H1 (cell line): ENCODE measurements at regions not wholly inside any gene's neighbourhood (a gene's known extent, or its start where the extent isn't known, plus 50 kb on each side); places are given as distances from the start of the nearest gene placed in this dataset.

ENCODE experiments used
- CTCF ChIA-PET: fragments of 300-600 bp; sonication (Branson Sonifier 250); formaldehyde crosslinking; loops from one replicate; lab custom pipeline; 2021; ENCODE audit not compliant: partially characterized antibody; lab: Charles Lee
- POLR2A ChIA-PET: fragments of 300-600 bp; sonication (Branson Sonifier 250); formaldehyde crosslinking; loops from one replicate; lab custom pipeline; 2021; ENCODE audit warnings: inconsistent platforms; ENCODE audit not compliant: partially characterized antibody; lab: Charles Lee
- DNase-seq, 2 experiments: peaks; one replicate each; pipeline versions ENCODE4 v3.0.0 to v3.0.0-alpha.2; 2010 to 2022; ENCODE audit warnings: low spot score in 2 of 2, low read depth in 1 of 2, mixed read lengths in 1 of 2
- FAIRE-seq: peaks from 2 replicates; lab custom pipeline; 2011; peaks lifted over from hg19 to GRCh38; lab: Jason Lieb, UNC
- H2AFZ ChIP-seq: 2 replicates; pipeline ENCODE4 v1.8.1; 2012; ENCODE audit warnings: low read length, inconsistent platforms
- H2AK5ac ChIP-seq: 2 replicates; pipeline ENCODE4 v1.6.1; 2013; ENCODE audit warnings: low read depth, low read length
- H2BK120ac ChIP-seq: replicated peaks from 2 replicates; pipeline ENCODE3; 2013; ENCODE audit warnings: low read depth, low read length, inconsistent platforms
- H2BK12ac ChIP-seq: 2 replicates; pipeline ENCODE4 v1.6.1; 2013; ENCODE audit warnings: low read depth, low read length
- H2BK15ac ChIP-seq: 2 replicates; pipeline ENCODE4 v1.6.1; 2013; ENCODE audit warnings: low read length
- H2BK20ac ChIP-seq: 2 replicates; pipeline ENCODE4 v1.6.1; 2013; ENCODE audit warnings: low read length
- H2BK5ac ChIP-seq: 2 replicates; pipeline ENCODE4 v1.6.1; 2013; ENCODE audit warnings: low read depth, low read length
- H3K14ac ChIP-seq: 2 replicates; pipeline ENCODE4 v1.6.1; 2013; ENCODE audit warnings: inconsistent platforms; ENCODE audit not compliant: insufficient read length
- H3K18ac ChIP-seq: 2 replicates; pipeline ENCODE4 v1.6.1; 2013; ENCODE audit warnings: low read length; ENCODE audit errors: extremely low read depth
- H3K23ac ChIP-seq: 2 replicates; pipeline ENCODE4 v1.6.1; 2013; ENCODE audit warnings: inconsistent platforms; ENCODE audit not compliant: insufficient read length
- H3K23me2 ChIP-seq: 2 replicates; pipeline ENCODE4 v1.6.1; 2013; ENCODE audit warnings: low read depth, low read length
- H3K27ac ChIP-seq: 2 replicates; pipeline ENCODE4 v1.6.1; 2011; ENCODE audit warnings: low read depth, low read length, inconsistent platforms
- H3K27me3 ChIP-seq, 4 experiments: replicated peaks in 1 of 4; 1 replicate in 1 of 4; 2 replicates in 3 of 4; pipeline versions ENCODE4 v1.6.1 to v1.8.1; 2011 to 2013; ENCODE audit warnings: low read length in 3 of 4, mild to moderate bottlenecking in 3 of 4, inconsistent platforms in 2 of 4, mixed read lengths in 2 of 4, moderate library complexity in 1 of 4; ENCODE audit not compliant: control insufficient read depth in 3 of 4, insufficient read depth in 3 of 4; ENCODE audit errors: extremely low read depth in 1 of 4
- H3K36me3 ChIP-seq, 4 experiments: 2 replicates each; pipeline versions ENCODE4 v1.6.1 to v1.8.1; 2011 to 2013; ENCODE audit warnings: mild to moderate bottlenecking in 4 of 4, low read length in 3 of 4, moderate library complexity in 2 of 4, control low read depth in 1 of 4, inconsistent platforms in 1 of 4; ENCODE audit not compliant: insufficient read depth in 4 of 4, control insufficient read depth in 2 of 4
- H3K4ac ChIP-seq: replicated peaks from 2 replicates; pipeline ENCODE3; 2013; ENCODE audit warnings: low read length, low read depth, mixed read lengths, inconsistent platforms; ENCODE audit not compliant: insufficient read length
- H3K4me1 ChIP-seq, 4 experiments: replicated peaks in 1 of 4; 1 replicate in 1 of 4; 2 replicates in 3 of 4; pipeline versions ENCODE4 v1.6.1 to v1.8.1; 2011 to 2013; ENCODE audit warnings: low read length in 3 of 4, inconsistent platforms in 2 of 4, mixed read lengths in 1 of 4; ENCODE audit not compliant: insufficient read depth in 4 of 4, control insufficient read depth in 3 of 4
- H3K4me2 ChIP-seq, 2 experiments: 2 replicates each; pipeline versions ENCODE4 v1.6.1 to v1.8.1; 2011 to 2013; ENCODE audit warnings: low read depth in 2 of 2, low read length in 2 of 2, control low read depth in 1 of 2, inconsistent platforms in 1 of 2, mild to moderate bottlenecking in 1 of 2; ENCODE audit not compliant: insufficient read depth in 1 of 2
- H3K4me3 ChIP-seq, 4 experiments: fragments of 200-600, 300-600 bp in 1 of 4; sonication (generic), shearing (Covaris generic), sonication (Bioruptor Twin) in 1 of 4; 2 replicates each; pipeline versions ENCODE4 v1.5.1 to v1.8.1; 2011 to 2016; ENCODE audit warnings: low read length in 4 of 4, low read depth in 3 of 4, control low read depth in 2 of 4, inconsistent platforms in 2 of 4, mild to moderate bottlenecking in 2 of 4, mixed read lengths in 1 of 4, moderate library complexity in 1 of 4; ENCODE audit not compliant: insufficient read depth in 2 of 4; ENCODE audit errors: extremely low read depth in 1 of 4
- H3K56ac ChIP-seq: replicated peaks from 2 replicates; pipeline ENCODE3; 2013; ENCODE audit warnings: low read depth, mild to moderate bottlenecking, mixed read lengths, low read length, inconsistent platforms; ENCODE audit not compliant: insufficient read length
- H3K79me1 ChIP-seq: 2 replicates; pipeline ENCODE4 v1.6.1; 2013; ENCODE audit warnings: low read depth, low read length, control low read depth
- H3K79me2 ChIP-seq, 2 experiments: 2 replicates each; pipeline versions ENCODE4 v1.6.1 to v1.8.1; 2012 to 2013; ENCODE audit warnings: low read length in 2 of 2, mild to moderate bottlenecking in 2 of 2, inconsistent platforms in 1 of 2; ENCODE audit not compliant: insufficient read depth in 2 of 2, control insufficient read depth in 1 of 2
- H3K9ac ChIP-seq, 4 experiments: replicated peaks in 1 of 4; 1 replicate in 1 of 4; 2 replicates in 3 of 4; pipeline versions ENCODE4 v1.6.1 to v1.8.1; 2011 to 2013; ENCODE audit warnings: low read depth in 3 of 4, low read length in 3 of 4, control low read depth in 2 of 4, mild to moderate bottlenecking in 2 of 4, moderate library complexity in 2 of 4, inconsistent platforms in 1 of 4; ENCODE audit errors: extremely low read depth in 1 of 4
- H3K9me3 ChIP-seq, 2 experiments: 2 replicates each; pipeline versions ENCODE4 v1.6.1 to v1.8.1; 2012 to 2013; ENCODE audit warnings: mild to moderate bottlenecking in 2 of 2, moderate library complexity in 2 of 2, control low read depth in 1 of 2, inconsistent platforms in 1 of 2, low read depth in 1 of 2, low read length in 1 of 2, mixed read lengths in 1 of 2; ENCODE audit not compliant: insufficient read depth in 2 of 2
- H4K20me1 ChIP-seq, 2 experiments: replicated peaks in 1 of 2; 2 replicates each; pipeline versions ENCODE3 to v1.8.1; 2011 to 2013; ENCODE audit warnings: inconsistent platforms in 2 of 2, low read length in 2 of 2, mild to moderate bottlenecking in 1 of 2; ENCODE audit not compliant: insufficient read depth in 2 of 2, control insufficient read depth in 1 of 2
- H4K5ac ChIP-seq: 2 replicates; pipeline ENCODE4 v1.6.1; 2013; ENCODE audit warnings: low read length, low read depth, mixed read lengths, inconsistent platforms; ENCODE audit not compliant: insufficient read length
- H4K8ac ChIP-seq: 2 replicates; pipeline ENCODE4 v1.8.0; 2013; ENCODE audit warnings: mild to moderate bottlenecking, moderate library complexity, low read length, inconsistent platforms; ENCODE audit not compliant: insufficient read depth; ENCODE audit errors: extremely low read depth
- H4K91ac ChIP-seq: replicated peaks from 2 replicates; pipeline ENCODE3; 2013; ENCODE audit warnings: low read length, mixed read lengths, inconsistent platforms; ENCODE audit not compliant: insufficient read length
- CEBPB ChIP-seq: IDR thresholded peaks from 2 replicates; pipeline ENCODE4 v1.6.1; 2012; ENCODE audit warnings: low read depth, low read length
- CHD2 ChIP-seq: IDR thresholded peaks from 2 replicates; pipeline ENCODE4 v1.6.1; 2012; ENCODE audit warnings: low read length, improper control_type of control experiment
- EZH2 ChIP-seq: fragments of 200-600 bp; sonication (generic); IDR thresholded peaks from 2 replicates; pipeline ENCODE4 v1.7.1; 2012; ENCODE audit warnings: low read depth, mild to moderate bottlenecking, moderate library complexity, low read length, inconsistent platforms; ENCODE audit not compliant: severe bottlenecking
- PHF8 ChIP-seq: fragments of 200-600 bp; sonication (generic); conservative IDR thresholded peaks from 2 replicates; pipeline ENCODE4 v1.7.1; 2012; ENCODE audit warnings: low read depth, mild to moderate bottlenecking, inconsistent platforms, low read length, moderate library complexity
- POLR2A ChIP-seq, 2 experiments: IDR thresholded peaks; 1 replicate in 1 of 2; 2 replicates in 1 of 2; pipeline ENCODE4 v1.6.1; 2011; ENCODE audit warnings: low read depth in 2 of 2, low read length in 2 of 2, mild to moderate bottlenecking in 2 of 2; ENCODE audit errors: control extremely low read depth in 1 of 2
- RXRA ChIP-seq: IDR thresholded peaks from 2 replicates; pipeline ENCODE4 v1.6.1; 2011; ENCODE audit warnings: low read depth, mild to moderate bottlenecking, low read length, moderate library complexity; ENCODE audit not compliant: insufficient read depth
- TAF1 ChIP-seq: IDR thresholded peaks from 2 replicates; pipeline ENCODE4 v1.6.1; 2011; ENCODE audit warnings: mild to moderate bottlenecking, low read depth, low read length
- WGBS, 2 experiments: shearing (Covaris generic) in 1 of 2; methylation state at CpG; one replicate each; pipeline versions ENCODE4 v1.1.6 to v1.1.7; 2013 to 2015; ENCODE audit warnings: low lambda C conversion rate in 2 of 2, mixed read lengths in 2 of 2, inconsistent platforms in 1 of 2, low coverage in 1 of 2, missing lambda C conversion rate in 1 of 2; ENCODE audit not compliant: insufficient replicate concordance in 2 of 2, insufficient coverage in 1 of 2, insufficient read length in 1 of 2; ENCODE audit errors: extremely low coverage in 1 of 2, missing lambda C conversion rate in 1 of 2; 5-methylcytosine and 5-hydroxymethylcytosine counted together

DNA sequence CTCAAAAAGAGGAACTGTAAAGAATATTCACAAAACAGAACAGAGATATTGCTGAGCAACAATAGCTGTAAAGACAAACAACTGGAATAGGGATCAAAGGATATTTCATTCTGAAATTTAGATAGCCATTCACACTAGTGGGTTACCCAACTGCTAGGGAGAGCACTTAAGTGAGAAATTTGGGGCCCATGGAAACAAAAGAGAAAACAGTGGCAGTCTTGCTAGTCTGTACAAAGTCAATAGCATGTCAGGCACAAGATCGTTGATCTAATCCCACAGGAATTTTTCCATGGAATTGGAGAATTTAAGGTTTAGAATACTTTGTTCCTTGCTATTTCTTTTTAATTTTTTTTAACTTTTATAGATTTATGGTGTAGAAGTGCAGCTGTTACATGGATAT, 467.0 kb downstream of the PCDH18 start:
- no peak overlapping the region for H3K27ac ChIP-seq
- H2AK5ac ChIP-seq = no peak overlapping the region

More for the DNA sequence above, 467.0 kb downstream of the PCDH18 start:
- Histone ChIP-seq H3K14ac (no peak overlapping the region), H3K4ac (no peak overlapping the region), H3K4me1 (no peaks in the 10 kb centered on the region), H3K56ac (no peak overlapping the region), H3K4me3 (no peak overlapping the region), H4K5ac (no peak overlapping the region), H3K79me2 (no peaks in the 10 kb centered on the region), H2BK5ac (no peak overlapping the region)
- TF ChIP-seq RXRA (no peak), CEBPB (no peak), PHF8 (no peak), CHD2 (no peak), POLR2A (IDR thresholded peaks at IDR 0.05; ENCODE audit: control extremely low read depth in 1 of 2, low read depth in 2 of 2, low read length in 2 of 2) (no peak), EZH2 (no peak), TAF1 (no peak)
- TF ChIP-seq, all 59 proteins: peak for 0
- Histone ChIP-seq H2BK12ac (no peak overlapping the region), H2BK20ac (no peak overlapping the region), H3K23ac (no peak overlapping the region), H4K20me1 (no peaks in the 10 kb centered on the region), H3K27me3 (no peaks in the 10 kb centered on the region), H4K8ac (no peak overlapping the region), H2BK120ac (no peak overlapping the region), H3K18ac (no peak overlapping the region), H3K4me2 (no peak overlapping the region), H2BK15ac (no peak overlapping the region), H3K23me2 (no peaks in the 10 kb centered on the region; the same call in 1 of the 2 replicates), H3K9ac (no peak overlapping the region), H3K9me3 (no peaks in the 10 kb centered on the region), H3K79me1 (no peaks in the 10 kb centered on the region), H4K91ac (no peak overlapping the region), H2AFZ (no peak overlapping the region), H3K36me3 (no peaks in the 10 kb centered on the region)
- DNase-seq (no peak), FAIRE-seq (no peak)
- ChIA-PET CTCF (no interaction called here), POLR2A (no interaction called here)
- 94% methylated on average over 1 of the region's 1 CpG; no CpG with 5 or more reads in 1 of the 2 experiments for WGBS, 2 experiments
